GM12878 (cell line): ENCODE measurements at regions not wholly inside any gene's neighbourhood (a gene's known extent, or its start where the extent isn't known, plus 50 kb on each side); places are given as distances from the start of the nearest gene placed in this dataset.
A peak's percentile ranks its signal among the peaks of the same experiment; 100 is the strongest.

ENCODE experiments used
- ATAC-seq: fragments of 200-7000 bp; cut with Tn5 transposase; 3 replicates; pipeline ENCODE4 v1.9.1; 2020; ENCODE audit warnings: mild to moderate bottlenecking, moderate library complexity
- BruUV-seq: library from RNA; stranded (reverse); fragments of 400-500 nt; replicated peaks from 2 replicates; lab custom pipeline; 2021; lab: Mats Ljungman, UMichigan
- CTCF ChIA-PET: fragments of 300-600 bp; sonication (Branson Sonifier 250); formaldehyde crosslinking; extraction: SDS; loops from one replicate; lab custom pipeline; 2021; ENCODE audit warnings: inconsistent platforms; lab: Yijun Ruan, JAX
- POLR2A ChIA-PET: fragments of 350-600 bp; formaldehyde crosslinking; extraction: SDS; loops from one replicate; lab custom pipeline; 2021; ENCODE audit warnings: inconsistent platforms; lab: Charles Lee
- RAD21 ChIA-PET: fragments of 300-600 bp; sonication (Branson Sonifier 250); formaldehyde crosslinking; loops from one replicate; lab custom pipeline; 2023; ENCODE audit warnings: antibody characterized with exemption; ENCODE audit not compliant: unreplicated experiment; lab: Charles Lee
- SMC1A ChIA-PET: fragments of 300-600 bp; sonication (Branson Sonifier 250); formaldehyde crosslinking; loops from one replicate; lab custom pipeline; 2023; ENCODE audit not compliant: unreplicated experiment, uncharacterized antibody; lab: Charles Lee
- DNase-seq: peaks from one replicate; pipeline ENCODE4 v3.0.0-alpha.2; 2011; ENCODE audit warnings: low read depth, low spot score
- FAIRE-seq: peaks from 3 replicates; lab custom pipeline; 2011; peaks lifted over from hg19 to GRCh38; lab: Jason Lieb, UNC
- H2AFZ ChIP-seq: 2 replicates; pipeline ENCODE4 v1.6.0; 2011; ENCODE audit warnings: low read depth, low read length, control low read depth; ENCODE audit not compliant: control insufficient read depth
- H3K27ac ChIP-seq: 2 replicates; pipeline ENCODE4 v1.5.1; 2011; ENCODE audit warnings: control low read depth; ENCODE audit not compliant: control insufficient read depth, insufficient read depth
- H3K27me3 ChIP-seq, 2 experiments: replicated peaks in 1 of 2; 2 replicates each; pipeline versions ENCODE4 v1.6.0 to v1.6.1; 2011; ENCODE audit warnings: low read length in 1 of 2; ENCODE audit not compliant: control insufficient read depth in 2 of 2, insufficient read depth in 2 of 2
- H3K36me3 ChIP-seq, 2 experiments: 2 replicates each; pipeline ENCODE4 v1.5.1; 2011; ENCODE audit warnings: low read length in 1 of 2; ENCODE audit not compliant: control insufficient read depth in 2 of 2, insufficient read depth in 2 of 2
- H3K4me1 ChIP-seq: 2 replicates; pipeline ENCODE4 v1.6.1; 2011; ENCODE audit warnings: mild to moderate bottlenecking, low read length, moderate library complexity, mixed read lengths; ENCODE audit not compliant: control insufficient read depth, insufficient read depth
- H3K4me2 ChIP-seq: 2 replicates; pipeline ENCODE4 v1.6.0; 2011; ENCODE audit warnings: control low read depth; ENCODE audit not compliant: control insufficient read depth, insufficient read depth
- H3K4me3 ChIP-seq: fragments of 200-600 bp; sonication (generic); 2 replicates; pipeline ENCODE4 v1.5.1; 2016
- H3K79me2 ChIP-seq: 2 replicates; pipeline ENCODE4 v1.6.0; 2011; ENCODE audit warnings: low read length; ENCODE audit not compliant: control insufficient read depth, insufficient read depth
- H3K9ac ChIP-seq: 2 replicates; pipeline ENCODE4 v1.8.0; 2011; ENCODE audit warnings: low read length, control low read depth, mixed read lengths; ENCODE audit not compliant: control insufficient read depth, insufficient read depth
- H3K9me3 ChIP-seq: replicated peaks from 3 replicates; pipeline ENCODE4 v1.5.1; 2011; ENCODE audit warnings: mild to moderate bottlenecking, low read length; ENCODE audit not compliant: control insufficient read depth, insufficient read depth
- H4K20me1 ChIP-seq: 2 replicates; pipeline ENCODE4 v1.6.0; 2011; ENCODE audit not compliant: control insufficient read depth, insufficient read depth
- ASH2L ChIP-seq: fragments of 300-600, 200-600 bp; sonication (generic); IDR thresholded peaks from 2 replicates; pipeline ENCODE4 v1.6.1; 2017; ENCODE audit warnings: low read depth, mild to moderate bottlenecking, borderline replicate concordance
- BCL11A ChIP-seq: IDR thresholded peaks from 2 replicates; pipeline ENCODE4 v1.6.1; 2011; ENCODE audit warnings: low read depth, low read length
- BMI1 ChIP-seq: fragments of 450-650 bp; IDR thresholded peaks from 2 replicates; pipeline ENCODE4 v1.6.1; 2016; ENCODE audit warnings: mild to moderate bottlenecking, moderate library complexity, borderline replicate concordance
- CREM ChIP-seq: IDR thresholded peaks from 2 replicates; pipeline ENCODE4 v1.6.1; 2014; ENCODE audit warnings: antibody characterized with exemption, low read depth
- IKZF1 ChIP-seq: fragments of 450-650 bp; conservative IDR thresholded peaks from 2 replicates; pipeline ENCODE4 v1.6.1; 2017; ENCODE audit warnings: antibody characterized with exemption, mild to moderate bottlenecking
- MTA2 ChIP-seq: fragments of 450-650 bp; IDR thresholded peaks from 2 replicates; pipeline ENCODE4 v1.6.1; 2016; ENCODE audit warnings: low read depth, mild to moderate bottlenecking, moderate library complexity
- NR2F1 ChIP-seq: fragments of 450-650 bp; conservative IDR thresholded peaks from 2 replicates; pipeline ENCODE4 v1.6.1; 2017; ENCODE audit warnings: mild to moderate bottlenecking
- SKIL ChIP-seq: fragments of 450-650 bp; IDR thresholded peaks from 2 replicates; pipeline ENCODE4 v1.6.1; 2017; ENCODE audit warnings: mild to moderate bottlenecking, low read depth, inconsistent platforms; ENCODE audit not compliant: poor library complexity, severe bottlenecking
- ZNF217 ChIP-seq: fragments of 450-650 bp; IDR thresholded peaks from 2 replicates; pipeline ENCODE4 v1.6.1; 2017; ENCODE audit warnings: antibody characterized with exemption, mild to moderate bottlenecking
- WGBS: methylation state at CpG from one replicate; pipeline ENCODE4 v1.1.6; 2016; ENCODE audit warnings: low lambda C conversion rate; ENCODE audit not compliant: insufficient replicate concordance, insufficient coverage; ENCODE audit errors: missing lambda C conversion rate; 5-methylcytosine and 5-hydroxymethylcytosine counted together
- in situ Hi-C: fragments of 300-500 bp; cut with MboI; formaldehyde crosslinking; loops from 9 replicates; pipeline ENCODE4 v1.14.3; 2018; ENCODE audit warnings: mixed read lengths
- intact Hi-C: fragments of 100-400 bp; cut with micrococcal nuclease; formaldehyde crosslinking; loops from one replicate; pipeline ENCODE4 v1.14.2; 2022; ENCODE audit not compliant: unreplicated experiment

- Histone ChIP-seq H3K4me3 (no peak overlapping the region), H3K27me3 (no peaks in the 10 kb centered on the region), H2AFZ (no peak overlapping the region), H3K4me1 (no peaks in the 10 kb centered on the region), H3K79me2 (no peaks in the 10 kb centered on the region)
- BruUV-seq, result no TSS peak
- SMC1A ChIA-PET, result interaction anchor here (0.7 to 2.5 kb wide), 6 partner anchors 10 to 32 kb away, joined by 3 to 9 read pairs (median 4); no protein-coding TSS in a partner anchor
- TF ChIP-seq SKIL (peak; percentile 26), BCL11A (no peak), MTA2 (peak; percentile 80), ASH2L (no peak), ZNF217 (no peak), NR2F1 (peak; percentile 70), CREM (no peak), BMI1 (0 out of 2 replicates have a peak, but pooled peaks have one; percentile 19), IKZF1 (0 out of 2 replicates have a peak, but pooled peaks have one; percentile 38)
- TF ChIP-seq, all 136 proteins: peak for 5
- ATAC-seq, result peak; percentile 55
- DNase-seq, result no peak
- in situ Hi-C loops, result no loop called here
- 0% methylated on average over 1 of the region's 1 CpG for WGBS
- ChIA-PET POLR2A (no interaction called here), CTCF (interaction anchor here (0.9 kb wide), 1 partner anchor 33 kb away, joined by 3 read pairs; no protein-coding TSS in a partner anchor), RAD21 (interaction anchor here (0.6 to 1.8 kb wide), 2 partner anchors 16 to 32 kb away, joined by 3 to 6 read pairs; no protein-coding TSS in a partner anchor)
- no peaks in the 10 kb centered on the region for H4K20me1 ChIP-seq
- no peaks in the 10 kb centered on the region for H3K9me3 ChIP-seq
- intact Hi-C loops, result no loop called here
- H3K9ac ChIP-seq, result no peak overlapping the region
- no peak for FAIRE-seq
- H3K27ac ChIP-seq, result no peak overlapping the region
- no peak overlapping the region for H3K4me2 ChIP-seq
- no peaks in the 10 kb centered on the region for H3K36me3 ChIP-seq
Measured at GRCh38 chr13:106117035-106117434, 418.4 kb downstream of the EFNB2 start.
